GM12891 (cell line): ENCODE measurements at regions not wholly inside any gene's neighbourhood (a gene's known extent, or its start where the extent isn't known, plus 50 kb on each side); places are given as distances from the start of the nearest gene placed in this dataset.

Source experiments
- POLR2A ChIP-seq: IDR thresholded peaks from 2 replicates; pipeline ENCODE4 v1.6.1; 2011; ENCODE audit warnings: low read depth, low read length, control low read depth
- POLR2AphosphoS5 ChIP-seq: IDR thresholded peaks from 2 replicates; pipeline ENCODE4 v1.6.1; 2011; ENCODE audit warnings: low read depth, low read length, control low read depth
- SPI1 ChIP-seq: IDR thresholded peaks from 2 replicates; pipeline ENCODE4 v1.6.1; 2011; ENCODE audit warnings: low read depth, low read length, control low read depth

- TF ChIP-seq SPI1, result no peak
- no peak for TF ChIP-seq POLR2A
- no peak for TF ChIP-seq POLR2AphosphoS5
Measured at GRCh38 chr6:21707524-21708319, 114.2 kb downstream of the SOX4 start.
